OCI-LY7 (cell line): ENCODE measurements at regions not wholly inside any gene's neighbourhood (a gene's known extent, or its start where the extent isn't known, plus 50 kb on each side); places are given as distances from the start of the nearest gene placed in this dataset.

Experiments used
- BruUV-seq: library from RNA; stranded (reverse); fragments of 400-500 nt; replicated peaks from 2 replicates; lab custom pipeline; 2021; lab: Mats Ljungman, UMichigan
- CTCF ChIA-PET: fragments of 300-600 bp; sonication (Branson Sonifier 250); formaldehyde crosslinking; loops from one replicate; lab custom pipeline; 2022; ENCODE audit warnings: antibody characterized with exemption; ENCODE audit not compliant: unreplicated experiment; lab: Charles Lee
- POLR2A ChIA-PET: fragments of 300-600 bp; sonication (Branson Sonifier 250); formaldehyde crosslinking; loops from one replicate; lab custom pipeline; 2022; ENCODE audit warnings: antibody characterized with exemption; lab: Charles Lee
- DNase-seq: peaks from one replicate; pipeline ENCODE4 v3.0.0-alpha.2; 2015; ENCODE audit warnings: low spot score
- H2AFZ ChIP-seq: fragments of 200-600 bp; sonication (generic), shearing (Covaris generic); 2 replicates; pipeline ENCODE4 v1.6.1; 2014; ENCODE audit warnings: mild to moderate bottlenecking, antibody characterized with exemption, low read length, moderate library complexity
- H3K27ac ChIP-seq: fragments of 200-600 bp; sonication (generic); 2 replicates; pipeline ENCODE4 v1.5.1; 2014; ENCODE audit warnings: mixed run types, low read depth, mild to moderate bottlenecking, moderate library complexity, low read length, inconsistent platforms; ENCODE audit not compliant: poor library complexity, severe bottlenecking
- H3K36me3 ChIP-seq: fragments of 200-600 bp; sonication (generic); 2 replicates; pipeline ENCODE4 v1.6.1; 2014; ENCODE audit warnings: mild to moderate bottlenecking, antibody characterized with exemption, low read length, moderate library complexity, mixed read lengths; ENCODE audit not compliant: insufficient read depth
- H3K4me1 ChIP-seq: fragments of 200-600 bp; sonication (generic); 2 replicates; pipeline ENCODE4 v1.5.1; 2014; ENCODE audit warnings: mild to moderate bottlenecking, low read length; ENCODE audit not compliant: insufficient read depth, poor library complexity, severe bottlenecking
- H3K4me2 ChIP-seq: fragments of 200-600 bp; sonication (generic); 2 replicates; pipeline ENCODE4 v1.6.1; 2014; ENCODE audit warnings: mild to moderate bottlenecking, low read length
- H3K4me3 ChIP-seq: fragments of 200-600 bp; sonication (generic); 2 replicates; pipeline ENCODE4 v1.5.1; 2014; ENCODE audit warnings: mild to moderate bottlenecking, low read depth, low read length; ENCODE audit not compliant: poor library complexity, severe bottlenecking
- H3K79me2 ChIP-seq: fragments of 200-600 bp; sonication (generic); 2 replicates; pipeline ENCODE4 v1.6.1; 2016; ENCODE audit warnings: low read depth, mild to moderate bottlenecking, low read length, moderate library complexity, mixed read lengths; ENCODE audit not compliant: insufficient read depth
- H3K9me2 ChIP-seq: fragments of 200-600 bp; sonication (generic); 2 replicates; pipeline ENCODE4 v1.6.1; 2016; ENCODE audit warnings: mild to moderate bottlenecking, low read length, mixed read lengths; ENCODE audit not compliant: insufficient read depth
- H3K9me3 ChIP-seq: fragments of 200-600 bp; sonication (generic); 2 replicates; pipeline ENCODE4 v1.6.1; 2014; ENCODE audit warnings: mild to moderate bottlenecking, mixed run types, low read length, mixed read lengths
- H4K20me1 ChIP-seq: fragments of 200-600 bp; sonication (generic); 2 replicates; pipeline ENCODE4 v1.6.1; 2014; ENCODE audit warnings: mild to moderate bottlenecking, antibody characterized with exemption, low read length, moderate library complexity, mixed read lengths; ENCODE audit not compliant: insufficient read depth
- CTCF ChIP-seq: fragments of 200-600 bp; sonication (generic); conservative IDR thresholded peaks from 2 replicates; pipeline ENCODE4 v1.5.1; 2014; ENCODE audit warnings: mild to moderate bottlenecking, antibody characterized with exemption, low read length, moderate library complexity, mixed read lengths
- EZH2phosphoT487 ChIP-seq: fragments of 200-600 bp; sonication (generic); IDR thresholded peaks from 2 replicates; pipeline ENCODE4 v1.6.1; 2018; ENCODE audit warnings: low read depth, borderline replicate concordance, mild to moderate bottlenecking, mixed run types, antibody characterized with exemption, low read length, moderate library complexity, mixed read lengths
- intact Hi-C: fragments of 100-400 bp; cut with micrococcal nuclease; formaldehyde crosslinking; loops from one replicate; pipeline ENCODE4 v1.10.0; 2022; ENCODE audit not compliant: unreplicated experiment

- Histone ChIP-seq H2AFZ (no peak overlapping the region), H3K9me2 (no peaks in the 10 kb centered on the region), H3K9me3 (no peaks in the 10 kb centered on the region), H3K4me1 (no peaks in the 10 kb centered on the region), H3K79me2 (no peaks in the 10 kb centered on the region), H3K4me2 (no peak overlapping the region), H4K20me1 (no peaks in the 10 kb centered on the region), H3K36me3 (no peaks in the 10 kb centered on the region), H3K4me3 (no peak overlapping the region), H3K27ac (no peak overlapping the region)
- ChIA-PET POLR2A (no interaction called here), CTCF (no interaction called here)
- no peak for TF ChIP-seq EZH2phosphoT487
- no peak for TF ChIP-seq CTCF
- no TSS peak for BruUV-seq
- intact Hi-C loops: no loop called here
- DNase-seq: no peak
Observed at GRCh38 chr7:54476609-54477008, 65.6 kb upstream of the VSTM2A start.

GRCh38 chr7:54477083-54477482 lies 65.1 kb upstream of the VSTM2A start:
- DNase-seq: peak; percentile 1
- TF ChIP-seq EZH2phosphoT487: no peak
- peak; percentile 30; the same call in 1 of the 2 replicates for TF ChIP-seq CTCF
- H3K4me2 ChIP-seq: no peak overlapping the region
- intact Hi-C loops: no loop called here
- H2AFZ ChIP-seq: no peak overlapping the region
- no peaks in the 10 kb centered on the region for H3K9me3 ChIP-seq
- BruUV-seq: no TSS peak
- H3K79me2 ChIP-seq: no peaks in the 10 kb centered on the region
- H3K9me2 ChIP-seq: no peaks in the 10 kb centered on the region
- no peaks in the 10 kb centered on the region for H3K4me1 ChIP-seq
- H3K36me3 ChIP-seq: no peaks in the 10 kb centered on the region
- POLR2A ChIA-PET: no interaction called here
- no peaks in the 10 kb centered on the region for H4K20me1 ChIP-seq
- no peak overlapping the region for H3K27ac ChIP-seq
- no peak overlapping the region for H3K4me3 ChIP-seq
- CTCF ChIA-PET: no interaction called here

GRCh38 chr7:54483523-54483922 lies 58.7 kb upstream of the VSTM2A start:
- H3K9me2 ChIP-seq: no peaks in the 10 kb centered on the region
- H3K4me3 ChIP-seq: no peak overlapping the region
- H3K27ac ChIP-seq: no peak overlapping the region
- no peaks in the 10 kb centered on the region for H3K4me1 ChIP-seq
- BruUV-seq: no TSS peak
- no peaks in the 10 kb centered on the region for H3K36me3 ChIP-seq
- H3K79me2 ChIP-seq: no peaks in the 10 kb centered on the region
- no peak for DNase-seq
- ChIA-PET CTCF (no interaction called here), POLR2A (no interaction called here)
- intact Hi-C loops: no loop called here
- H2AFZ ChIP-seq: no peak overlapping the region
- no peaks in the 10 kb centered on the region for H4K20me1 ChIP-seq
- no peaks in the 10 kb centered on the region for H3K9me3 ChIP-seq
- no peak for TF ChIP-seq CTCF
- no peak for TF ChIP-seq EZH2phosphoT487
- no peak overlapping the region for H3K4me2 ChIP-seq
